SIG-M5 treated with dmso at 0.1 percent for 504 hours (cell line): ENCODE measurements at regions not wholly inside any gene's neighbourhood (a gene's known extent, or its start where the extent isn't known, plus 50 kb on each side); places are given as distances from the start of the nearest gene placed in this dataset.

Experiments
- DNase-seq: peaks from one replicate; lab custom pipeline; 2025; ENCODE audit not compliant: unreplicated experiment; lab: John Stamatoyannopoulos, UW

DNA sequence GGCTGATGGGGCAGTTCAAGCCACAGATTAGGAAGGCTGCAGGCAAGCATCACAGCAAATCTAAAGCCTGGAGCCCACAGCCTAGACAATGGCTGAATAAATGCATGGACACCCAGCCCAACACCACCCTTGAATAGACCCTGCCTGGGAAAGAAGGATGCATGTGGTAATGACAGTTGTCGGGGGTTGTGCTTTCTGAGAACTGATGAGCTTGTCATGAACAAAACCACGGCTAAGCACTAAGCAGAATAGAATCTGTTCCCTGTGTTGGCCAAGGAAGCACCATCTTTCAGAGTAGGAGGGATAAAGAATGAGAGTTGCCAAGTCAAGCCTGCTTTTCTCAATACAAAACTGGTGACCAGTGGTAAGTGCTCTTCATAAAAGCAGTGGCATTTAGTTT is 66.1 kb upstream of the JCAD start:
- no peak for DNase-seq

DNA sequence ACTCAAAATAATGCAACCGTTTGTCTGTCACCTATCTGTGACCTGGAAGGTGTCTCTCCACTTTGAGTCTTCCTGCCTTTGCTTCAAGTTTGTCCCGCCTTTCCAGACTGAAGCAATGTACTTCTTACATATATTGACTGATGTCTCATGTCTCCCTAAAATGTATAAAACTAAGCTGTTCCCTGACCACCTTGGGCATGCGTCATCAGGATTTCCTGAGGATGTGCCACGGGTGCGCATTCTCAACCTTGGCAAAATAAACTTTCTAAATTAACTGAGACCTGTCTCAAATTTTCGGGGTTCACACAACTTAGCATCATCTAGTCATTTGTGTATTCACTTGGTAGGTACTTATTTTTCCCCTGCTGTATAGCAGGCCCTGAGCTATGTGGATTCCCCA is 65.3 kb upstream of the JCAD start:
- DNase-seq = no peak

DNA sequence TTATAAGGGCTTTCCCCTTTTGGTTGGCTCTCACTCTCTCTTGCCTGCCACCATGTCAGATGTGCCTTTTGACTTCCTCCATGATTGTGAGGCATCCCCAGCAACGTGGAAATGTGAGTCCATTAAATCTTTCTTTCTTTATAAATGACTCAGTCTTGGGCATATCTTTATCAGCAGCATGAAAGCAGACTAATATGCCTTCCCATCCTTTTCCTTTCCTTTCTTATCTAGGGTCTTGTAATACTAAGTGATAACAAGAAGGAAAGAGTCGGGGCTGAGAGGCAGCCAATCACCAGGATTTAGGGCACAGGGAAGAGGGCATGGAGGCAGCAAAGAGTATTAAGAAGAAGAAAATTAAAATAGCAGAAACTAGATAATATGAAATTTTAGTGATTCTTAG is 62.0 kb upstream of the JCAD start:
- DNase-seq = no peak

- DNase-seq = no peak
Measured at GRCh38 chr10:30118590-30118989, 59.2 kb upstream of the JCAD start.

DNA sequence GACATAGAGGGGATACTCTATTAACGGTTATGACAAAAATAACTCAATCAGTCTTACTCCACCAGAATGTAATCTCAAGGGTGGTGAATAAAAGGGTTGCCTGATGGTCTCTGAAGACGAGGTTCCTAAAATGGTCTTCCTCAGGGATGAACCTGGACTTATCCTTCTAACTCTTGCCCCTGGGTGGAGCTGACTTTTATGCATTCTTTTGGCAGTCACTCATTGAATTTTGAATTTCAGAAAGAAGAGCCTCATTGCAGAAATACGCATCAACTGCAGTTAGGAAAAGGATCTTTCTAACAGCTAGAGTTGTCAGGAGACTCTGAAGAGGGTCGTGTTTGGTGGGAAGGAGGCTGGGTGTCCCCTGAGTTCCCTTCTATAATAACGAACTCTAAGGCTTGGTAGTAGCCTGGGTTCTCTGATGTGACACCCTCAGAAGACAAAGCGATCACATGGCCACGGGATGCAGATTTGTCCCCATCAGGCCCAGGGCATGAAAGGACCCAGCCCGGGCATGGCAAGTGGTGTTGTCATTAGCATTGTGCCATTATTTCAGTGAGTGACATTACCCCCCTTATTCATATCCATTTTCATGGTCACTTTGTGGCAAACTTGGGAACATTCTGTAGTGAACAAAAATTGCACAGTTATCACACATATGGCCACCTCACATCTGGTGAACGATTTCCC is 58.6 kb upstream of the JCAD start:
- no peak for DNase-seq

- DNase-seq = no peak
Measured at GRCh38 chr10:30116041-30116491, 56.7 kb upstream of the JCAD start.

DNA sequence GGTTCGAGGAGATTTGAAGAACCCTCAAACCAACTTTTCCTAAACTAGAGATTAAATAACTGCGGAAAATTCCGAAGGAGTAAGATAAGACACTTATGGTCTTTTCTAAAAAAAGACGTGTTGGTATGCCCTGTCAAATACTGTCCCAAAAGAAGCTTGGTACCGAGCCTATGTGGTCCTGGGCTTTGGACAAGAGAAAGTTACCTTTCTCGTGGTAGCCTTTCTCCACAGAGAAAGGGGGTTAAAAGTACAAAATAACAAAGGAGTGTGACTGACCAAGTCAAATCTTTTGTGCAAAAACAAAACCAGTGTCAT is 56.2 kb upstream of the JCAD start:
- DNase-seq = no peak

GRCh38 chr10:30114881-30115625 is 55.7 kb upstream of the JCAD start:
- DNase-seq = no peak

DNA sequence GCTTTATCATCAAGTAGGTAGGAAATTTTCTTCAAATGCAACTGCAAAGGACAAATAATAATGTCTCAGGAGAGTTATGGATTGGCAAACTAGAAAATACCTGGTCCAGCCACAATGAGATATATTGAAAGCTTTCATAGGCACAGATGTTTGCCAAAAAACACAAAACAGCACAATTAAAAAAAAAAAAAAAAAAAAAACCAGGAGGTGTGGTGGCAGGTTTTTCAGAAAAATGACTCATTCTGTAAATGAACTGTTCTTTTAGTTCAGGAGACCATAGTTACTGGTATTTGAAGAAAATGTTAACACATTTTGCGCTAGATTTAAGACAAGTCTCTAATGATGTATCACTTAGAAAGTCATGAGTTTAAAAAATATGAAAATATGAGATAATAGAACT is 55.0 kb upstream of the JCAD start:
- DNase-seq = no peak

GRCh38 chr10:30111340-30112022 is 52.1 kb upstream of the JCAD start:
- DNase-seq = no peak
